Ishikawa (cell line): ENCODE measurements at regions not wholly inside any gene's neighbourhood (a gene's known extent, or its start where the extent isn't known, plus 50 kb on each side); places are given as distances from the start of the nearest gene placed in this dataset.

Source experiments
- EP300 ChIP-seq: IDR thresholded peaks from 2 replicates; pipeline ENCODE4 v1.6.1; 2012; ENCODE audit warnings: borderline replicate concordance
- NFIC ChIP-seq: IDR thresholded peaks from 2 replicates; pipeline ENCODE4 v1.6.1; 2012
- TAF1 ChIP-seq: IDR thresholded peaks from 2 replicates; pipeline ENCODE4 v1.6.1; 2012; ENCODE audit warnings: low read depth, mild to moderate bottlenecking
- YY1 ChIP-seq: IDR thresholded peaks from 2 replicates; pipeline ENCODE4 v1.6.1; 2012; ENCODE audit warnings: low read depth

GRCh38 chr12:77324763-77325468, 259.5 kb upstream of the E2F7 start:
- TF ChIP-seq NFIC: no peak
- TF ChIP-seq YY1: no peak
- TF ChIP-seq EP300: no peak
- no peak for TF ChIP-seq TAF1
